ENCODE measurements at regions not wholly inside any gene's neighbourhood (a gene's known extent, or its start where the extent isn't known, plus 50 kb on each side); places are given as distances from the start of the nearest gene placed in this dataset.
"Not testable (repeated sequence)": the region's sequence is repeated elsewhere in the genome, so short reads cannot be mapped to it uniquely, and the experiment has no call there.

- DNase-seq (ENCODE audit: low spot score) = no peak
Observed at GRCh38 chr12:13440844-13441243, 244.3 kb downstream of the EMP1 start.

- DNase-seq (ENCODE audit: low spot score) = no peak
Observed at GRCh38 chr12:13437541-13437940, 241.0 kb downstream of the EMP1 start.

- no peak for DNase-seq (ENCODE audit: low spot score)
Observed at GRCh38 chr12:13436696-13437391, 240.3 kb downstream of the EMP1 start.

GRCh38 chr12:13436182-13436581, 239.7 kb downstream of the EMP1 start:
- DNase-seq (ENCODE audit: low spot score) = no peak

GRCh38 chr12:13435235-13435933, 238.9 kb downstream of the EMP1 start:
- peak; percentile 30 for DNase-seq (ENCODE audit: low spot score)

GRCh38 chr12:13433768-13434167, 237.2 kb downstream of the EMP1 start:
- no peak for DNase-seq (ENCODE audit: low spot score)

- DNase-seq (ENCODE audit: low spot score) = no peak
Observed at GRCh38 chr12:13431041-13431440, 234.5 kb downstream of the EMP1 start.

- DNase-seq (ENCODE audit: low spot score) = no peak
Observed at GRCh38 chr12:13428538-13429265, 232.2 kb downstream of the EMP1 start.

GRCh38 chr12:13425766-13426165, 229.2 kb downstream of the EMP1 start:
- DNase-seq (ENCODE audit: low spot score) = no peak

GRCh38 chr12:13422291-13422690, 225.8 kb downstream of the EMP1 start:
- DNase-seq (ENCODE audit: low spot score) = no peak

GRCh38 chr12:13417516-13417915, 221.0 kb downstream of the EMP1 start:
- no peak for DNase-seq (ENCODE audit: low spot score)

GRCh38 chr12:13411287-13411686, 214.8 kb downstream of the EMP1 start:
- DNase-seq (ENCODE audit: low spot score) = no peak

GRCh38 chr12:13405961-13406703, 209.6 kb downstream of the EMP1 start:
- no peak for DNase-seq (ENCODE audit: low spot score)

GRCh38 chr12:13404631-13405473, 208.3 kb downstream of the EMP1 start:
- no peak for DNase-seq (ENCODE audit: low spot score)

GRCh38 chr12:13404111-13404628, 207.6 kb downstream of the EMP1 start:
- no peak for DNase-seq (ENCODE audit: low spot score)

- DNase-seq (ENCODE audit: low spot score) = not testable (repeated sequence)
Observed at GRCh38 chr12:13391375-13391774, 194.8 kb downstream of the EMP1 start.

- no peak for DNase-seq (ENCODE audit: low spot score)
Observed at GRCh38 chr12:13390918-13391317, 194.4 kb downstream of the EMP1 start.

- DNase-seq (ENCODE audit: low spot score) = peak; percentile 70
Observed at GRCh38 chr12:13390381-13390861, 193.9 kb downstream of the EMP1 start.

- DNase-seq (ENCODE audit: low spot score) = no peak
Observed at GRCh38 chr12:13387101-13387500, 190.6 kb downstream of the EMP1 start.

- DNase-seq (ENCODE audit: low spot score) = no peak
Observed at GRCh38 chr12:13386323-13387039, 190.0 kb downstream of the EMP1 start.
